ENCODE measurements at regions not wholly inside any gene's neighbourhood (a gene's known extent, or its start where the extent isn't known, plus 50 kb on each side); places are given as distances from the start of the nearest gene placed in this dataset.
A peak's percentile ranks its signal among the peaks of the same experiment; 100 is the strongest.
"Not testable (repeated sequence)": the region's sequence is repeated elsewhere in the genome, so short reads cannot be mapped to it uniquely, and the experiment has no call there.

DNA sequence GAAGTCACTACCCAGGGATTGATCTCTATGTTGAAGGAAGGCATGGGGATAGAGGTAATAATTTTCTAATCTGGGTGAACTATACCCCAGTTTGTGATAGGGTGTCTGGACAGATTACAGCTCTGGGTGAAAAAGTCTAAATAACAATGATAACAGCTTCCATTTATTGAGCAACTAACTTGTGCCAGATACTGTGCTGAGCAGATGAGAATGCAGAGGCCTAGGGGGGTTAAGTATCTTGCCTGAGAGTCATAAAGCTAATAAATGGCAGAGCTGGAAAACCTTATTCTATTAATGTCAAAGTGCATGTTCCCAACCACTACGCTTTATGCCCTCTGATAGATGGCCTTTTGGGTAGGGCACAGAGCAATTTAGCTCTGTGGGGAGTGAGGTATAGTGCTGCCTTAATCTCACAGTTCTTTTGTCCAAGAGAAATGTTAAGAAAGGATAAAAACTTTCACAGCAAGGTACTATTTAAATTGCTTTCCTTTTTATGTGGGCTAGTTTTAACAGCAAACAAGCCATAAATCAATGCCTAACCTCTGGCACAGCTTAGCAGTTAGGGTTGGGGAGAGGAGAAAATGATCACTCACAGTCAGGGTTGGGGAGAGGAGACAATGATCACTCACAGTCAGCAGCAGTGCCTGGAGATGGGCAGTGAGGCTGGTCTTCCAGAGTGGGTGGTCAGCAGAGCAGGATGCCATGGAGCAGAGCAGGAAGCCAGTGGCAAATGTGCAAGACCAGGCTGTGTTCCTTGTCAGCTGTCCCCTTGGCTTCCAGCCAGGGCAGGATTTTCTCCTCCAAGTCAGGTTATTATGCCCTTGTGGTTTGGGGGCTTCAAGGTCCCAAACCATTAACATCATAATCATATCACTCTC is 187.0 kb downstream of the CARTPT start:
- no peak for DNase-seq (ENCODE audit: low read depth in 2 of 2)

GRCh38 chr5:71907001-71907588 is 188.0 kb downstream of the CARTPT start:
- DNase-seq (ENCODE audit: low read depth in 2 of 2) = no peak

DNA sequence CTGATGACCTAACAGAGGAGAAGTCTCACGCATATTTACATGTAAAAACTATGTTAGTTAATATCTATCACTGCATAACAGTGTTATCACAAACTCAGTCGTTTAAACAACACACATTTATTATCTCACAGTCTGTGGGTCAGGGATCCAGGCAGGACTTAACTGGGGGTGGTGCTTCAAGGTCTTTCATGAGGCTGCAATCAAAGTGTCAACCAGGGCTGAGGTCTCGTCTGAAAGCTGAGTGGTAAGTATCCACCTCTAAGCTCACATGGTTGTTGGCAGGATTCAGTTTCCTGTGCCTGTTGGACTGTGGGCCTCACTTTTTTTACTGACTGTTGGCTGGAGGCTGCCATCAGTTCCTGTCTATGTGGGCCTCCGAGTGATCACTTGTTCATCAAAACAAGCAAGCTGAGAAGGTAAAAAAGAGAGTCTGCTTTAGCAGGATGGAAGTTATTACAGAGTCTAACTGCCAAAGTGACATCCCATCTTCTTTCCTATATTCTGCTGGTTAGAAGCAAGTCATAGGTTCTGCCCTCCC is 188.6 kb downstream of the CARTPT start:
- DNase-seq (ENCODE audit: low read depth in 2 of 2) = no peak

DNA sequence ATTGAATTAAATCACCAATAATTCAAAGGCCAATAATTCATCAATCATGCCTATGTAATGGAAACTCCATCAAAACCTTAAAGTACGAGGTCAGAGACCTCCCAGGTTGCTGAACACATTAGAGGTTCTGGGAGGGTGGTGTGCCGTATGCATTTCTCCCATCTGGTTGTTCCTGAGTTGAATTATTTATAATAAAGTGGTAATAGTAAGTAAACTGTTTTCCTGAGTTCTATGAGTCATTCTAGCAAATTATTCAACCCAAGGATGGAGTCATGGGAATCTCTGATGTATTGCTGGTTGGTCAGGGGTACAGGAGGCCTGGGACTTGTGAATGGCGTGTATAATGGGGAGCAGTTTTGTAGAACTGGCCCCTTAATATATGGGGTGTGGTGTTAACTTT is 191.7 kb downstream of the CARTPT start:
- no peak for DNase-seq (ENCODE audit: low read depth in 2 of 2)

- DNase-seq (ENCODE audit: low read depth in 2 of 2) = no peak
Measured at GRCh38 chr5:71912021-71912420, 192.9 kb downstream of the CARTPT start.

DNA sequence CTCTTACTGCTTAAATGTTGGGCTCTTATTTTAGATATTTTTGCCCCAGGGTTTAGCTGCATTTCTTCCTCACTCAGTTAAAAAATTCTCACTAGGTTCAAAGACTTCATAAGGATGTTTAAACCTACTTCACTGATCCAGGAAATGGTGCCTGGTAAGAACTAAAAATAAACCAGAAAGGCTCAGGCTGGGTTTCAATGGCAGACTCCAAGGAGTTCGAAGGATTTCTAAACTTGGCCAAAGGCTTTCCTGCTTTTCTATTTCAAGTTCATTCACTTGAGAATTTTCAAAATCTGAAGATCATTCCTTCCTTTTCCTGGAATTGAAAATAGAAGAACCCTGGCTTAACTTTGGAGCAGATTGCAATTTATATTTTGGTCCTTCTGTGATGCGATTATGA is 193.0 kb upstream of the MAP1B start:
- DNase-seq (ENCODE audit: low read depth in 2 of 2) = no peak

DNA sequence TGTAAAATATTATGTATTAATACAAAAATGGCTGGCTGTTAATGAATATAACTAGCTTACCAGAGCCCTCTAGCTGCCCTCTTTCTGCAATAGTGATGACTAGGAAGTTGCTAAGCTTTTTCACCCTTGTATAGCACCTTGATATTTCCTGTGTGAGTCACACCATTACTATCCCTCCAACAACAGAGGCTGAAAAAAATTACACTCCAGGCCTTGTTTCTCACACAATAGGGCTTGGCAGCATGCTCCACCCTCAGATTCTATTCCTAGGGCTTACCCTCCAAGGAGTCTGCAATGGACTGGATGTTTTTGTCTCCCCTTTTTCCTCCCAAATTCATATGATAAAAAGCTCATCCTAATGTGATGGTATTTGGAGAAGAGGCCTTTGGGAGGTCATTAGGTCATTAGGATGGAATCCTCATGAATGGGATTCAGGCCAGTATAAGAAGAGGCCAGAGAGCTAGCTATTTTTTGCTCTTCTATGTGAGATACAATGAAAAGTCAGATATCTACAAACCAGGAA is 184.6 kb upstream of the MAP1B start:
- peak; percentile 51 to 56 for DNase-seq (ENCODE audit: low read depth in 2 of 2)

DNA sequence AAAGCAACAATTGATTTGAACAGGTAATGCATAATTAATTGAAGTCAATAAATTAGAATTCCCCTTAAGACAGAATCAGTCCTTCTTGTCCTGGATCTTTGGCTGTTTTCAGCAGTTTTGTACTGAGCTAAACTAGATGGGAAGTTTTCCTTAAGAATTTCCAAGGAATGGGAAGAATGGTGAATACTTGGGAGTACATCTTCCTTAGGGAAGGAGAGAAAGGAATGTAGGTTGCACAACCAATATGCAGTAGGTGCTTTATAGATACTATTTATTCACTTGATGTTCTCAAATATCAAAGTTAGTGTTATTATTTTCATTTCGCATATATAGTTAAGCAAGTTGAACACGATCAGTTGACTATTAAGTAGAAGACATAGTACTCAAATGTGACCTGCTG is 183.5 kb upstream of the MAP1B start:
- no peak for DNase-seq (ENCODE audit: low read depth in 2 of 2)

- no peak for DNase-seq (ENCODE audit: low read depth in 2 of 2)
Measured at GRCh38 chr5:71924325-71924724, 182.9 kb upstream of the MAP1B start.

DNA sequence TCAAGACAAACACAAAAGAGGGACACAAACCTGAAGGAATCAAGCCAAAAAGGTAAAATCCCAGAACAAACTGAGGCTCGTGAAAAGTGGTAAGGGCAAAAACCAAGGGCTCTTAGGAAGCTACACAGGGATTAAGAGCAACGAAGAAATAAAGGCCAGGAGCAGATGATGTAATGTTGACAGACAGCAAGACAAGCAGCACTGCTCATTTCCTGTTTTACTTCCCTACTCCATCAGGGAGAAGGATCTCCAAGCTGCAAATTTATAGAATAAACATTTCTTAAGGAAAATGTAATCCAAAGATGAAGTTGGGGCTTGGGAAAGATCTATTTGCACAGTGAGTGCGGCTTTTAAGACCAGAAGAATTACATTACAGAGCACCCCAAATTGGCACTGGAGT is 182.3 kb upstream of the MAP1B start:
- DNase-seq (ENCODE audit: low read depth in 2 of 2) = no peak

GRCh38 chr5:71925608-71926091 is 181.6 kb upstream of the MAP1B start:
- DNase-seq (ENCODE audit: low read depth in 2 of 2) = no peak

GRCh38 chr5:71929003-71929402 is 178.3 kb upstream of the MAP1B start:
- DNase-seq (ENCODE audit: low read depth in 2 of 2) = no peak

DNA sequence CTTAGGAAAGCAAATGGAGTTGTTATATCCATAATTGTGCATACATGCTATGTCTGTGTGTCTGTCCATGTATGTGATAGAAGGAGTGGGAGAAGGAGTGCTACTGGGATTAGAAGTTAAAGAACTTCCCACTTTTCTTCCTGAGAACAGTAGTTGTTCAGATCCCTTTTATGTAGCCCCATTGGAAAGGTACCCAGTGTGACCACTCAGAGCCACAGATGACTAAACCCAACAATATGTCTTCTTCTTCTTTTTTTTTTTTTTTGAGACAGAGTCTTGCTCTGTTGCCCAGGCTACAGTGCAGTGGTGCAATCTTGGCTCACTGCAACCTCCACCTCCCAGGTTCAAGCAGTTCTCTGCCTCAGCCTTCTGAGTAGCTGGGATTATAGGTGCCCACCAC is 176.7 kb upstream of the MAP1B start:
- DNase-seq (ENCODE audit: low read depth in 2 of 2) = not testable (repeated sequence)

GRCh38 chr5:71932131-71932654 is 175.1 kb upstream of the MAP1B start:
- DNase-seq (ENCODE audit: low read depth in 2 of 2) = no peak

DNA sequence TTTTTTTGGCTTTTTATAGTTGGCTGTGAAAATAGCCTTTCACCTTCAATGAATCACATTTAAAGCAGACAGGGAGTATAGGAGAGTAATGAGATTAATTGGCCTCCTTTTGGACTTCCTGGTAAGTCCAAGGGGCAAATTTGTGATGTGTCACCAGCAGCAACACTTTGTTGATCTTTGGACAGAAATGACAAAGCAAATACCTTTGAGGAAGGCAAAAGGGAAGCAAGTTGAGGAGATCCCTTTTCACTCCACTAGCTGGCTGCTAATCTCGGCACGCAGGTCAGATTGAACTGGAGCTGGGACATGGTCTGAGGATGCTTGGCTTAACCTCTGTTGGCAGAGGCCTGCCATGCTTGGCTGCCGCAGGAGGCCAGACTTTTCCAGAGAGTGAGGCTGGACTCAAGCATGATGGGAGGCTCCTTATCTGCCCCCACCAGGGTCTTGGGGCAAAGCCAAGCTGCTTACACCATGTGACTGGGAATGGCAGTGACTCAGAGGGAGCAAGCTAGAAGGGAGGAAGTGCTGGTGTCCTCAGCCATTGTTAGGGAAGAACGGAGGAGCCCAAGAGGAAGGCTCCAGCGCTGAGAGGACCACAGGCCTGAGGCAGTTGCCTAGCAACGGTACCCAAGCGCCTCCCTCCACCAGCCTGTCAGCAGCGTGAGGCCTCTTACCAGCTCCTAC is 174.5 kb upstream of the MAP1B start:
- peak in 1 of 2 experiments; percentile 39 for DNase-seq (ENCODE audit: low read depth in 2 of 2)

GRCh38 chr5:71934322-71934721 is 173.0 kb upstream of the MAP1B start:
- DNase-seq (ENCODE audit: low read depth in 2 of 2) = no peak

GRCh38 chr5:71937921-71938698 is 169.2 kb upstream of the MAP1B start:
- no peak for DNase-seq (ENCODE audit: low read depth in 2 of 2)

- no peak for DNase-seq (ENCODE audit: low read depth in 2 of 2)
Measured at GRCh38 chr5:71938895-71939294, 168.4 kb upstream of the MAP1B start.

GRCh38 chr5:71939452-71940230 is 167.6 kb upstream of the MAP1B start:
- DNase-seq (ENCODE audit: low read depth in 2 of 2) = no peak

GRCh38 chr5:71943874-71944273 is 163.4 kb upstream of the MAP1B start:
- no peak for DNase-seq (ENCODE audit: low read depth in 2 of 2)

Data from fibroblast of skin of left quadriceps (primary cell).